Sigmoid colon (tissue), 6 donors: ENCODE measurements at regions not wholly inside any gene's neighbourhood (a gene's known extent, or its start where the extent isn't known, plus 50 kb on each side); places are given as distances from the start of the nearest gene placed in this dataset.
A peak's percentile ranks its signal among the peaks of the same experiment; 100 is the strongest.

Source experiments
- DNase-seq: peaks from one replicate; pipeline ENCODE4 v3.0.0-alpha.2; 2019
- H3K27ac ChIP-seq, 4 donors: fragments of 200-600 bp; sonication (generic); one replicate each; pipeline ENCODE4 v1.5.1; 2016 to 2019; ENCODE audit warnings: mild to moderate bottlenecking in 1 of 4
- H3K27me3 ChIP-seq, 3 donors: fragments of 200-600 bp; sonication (generic); one replicate each; pipeline ENCODE4 v1.5.1; 2019; ENCODE audit warnings: mild to moderate bottlenecking in 1 of 3
- H3K36me3 ChIP-seq, 4 donors: fragments of 200-600 bp; sonication (generic); one replicate each; pipeline ENCODE4 v1.5.1; 2016 to 2019
- H3K4me1 ChIP-seq, 4 donors: fragments of 200-600 bp; sonication (generic); one replicate each; pipeline ENCODE4 v1.5.1; 2017 to 2019
- H3K4me3 ChIP-seq, 4 donors: fragments of 200-600 bp; sonication (generic); one replicate each; pipeline ENCODE4 v1.5.1; 2017 to 2019; ENCODE audit warnings: mild to moderate bottlenecking in 2 of 4, moderate library complexity in 1 of 4
- H3K9me3 ChIP-seq, 4 donors: fragments of 200-600 bp in 3 of 4; sonication (generic) in 3 of 4; one replicate each; pipeline versions ENCODE4 v1.5.1 to v1.6.1; 2013 to 2019
- CTCF ChIP-seq, 4 experiments: fragments of 450-650 bp in 3 of 4; fragments of 200-600 bp in 1 of 4; IDR thresholded peaks; one replicate each; pipeline ENCODE4 v1.5.1; 2016 to 2019; ENCODE audit warnings: antibody characterized with exemption in 4 of 4, mild to moderate bottlenecking in 3 of 4, moderate library complexity in 2 of 4
- EP300 ChIP-seq, 4 donors: sonication (generic); formaldehyde crosslinking; IDR thresholded peaks; one replicate each; pipeline ENCODE4 v1.6.1; 2017; ENCODE audit warnings: antibody characterized with exemption in 4 of 4
- POLR2A ChIP-seq, 2 donors: fragments of 450-650 bp; IDR thresholded peaks; one replicate each; pipeline ENCODE4 v1.6.1; 2016; ENCODE audit warnings: antibody characterized with exemption in 2 of 2, mild to moderate bottlenecking in 2 of 2, moderate library complexity in 2 of 2
- POLR2AphosphoS5 ChIP-seq, 4 donors: sonication (generic); formaldehyde crosslinking; IDR thresholded peaks; one replicate each; pipeline ENCODE4 v1.6.1; 2017; ENCODE audit warnings: antibody characterized with exemption in 4 of 4
- whole genome bisulfite sequencing, 2 donors: extraction: QIAGEN DNeasy Blood & Tissue Kit; methylation state at CpG; one replicate each; pipeline ENCODE4 v1.1.7; 2013; 5-methylcytosine and 5-hydroxymethylcytosine counted together
- intact Hi-C: fragments of 100-400 bp; cut with DNase I; formaldehyde crosslinking; loops from one replicate; pipeline ENCODE4 v1.15.1; 2023
- donor health status: healthy with polysubstance abuse.
- donor health status: healthy.

- Histone ChIP-seq H3K4me1 (peaks cover 0 to 24% (median 22%) of the 10 kb centered on the region in 4 donors), H3K27ac (no peak overlapping the region), H3K36me3 (no peaks in the 10 kb centered on the region), H3K4me3 (no peak overlapping the region), H3K27me3 (no peaks in the 10 kb centered on the region), H3K9me3 (no peaks in the 10 kb centered on the region)
- 66 to 87% methylated on average over 2 of the region's 2 CpGs for WGBS, 2 donors
- intact Hi-C loops, result no loop called here
- no peak for DNase-seq
- no peak for TF ChIP-seq CTCF (IDR thresholded peaks at IDR 0.05)
- no peak for TF ChIP-seq EP300 (IDR thresholded peaks at IDR 0.05)
- no peak for TF ChIP-seq POLR2AphosphoS5 (IDR thresholded peaks at IDR 0.05)
- TF ChIP-seq POLR2A (IDR thresholded peaks at IDR 0.05), result no peak
Measured at GRCh38 chr18:46385124-46385523, 271.9 kb downstream of the LOXHD1 start.

- TF ChIP-seq POLR2AphosphoS5 (IDR thresholded peaks at IDR 0.05) (no peak), POLR2A (IDR thresholded peaks at IDR 0.05) (no peak), CTCF (IDR thresholded peaks at IDR 0.05) (no peak)
- no peak for DNase-seq
- H3K9me3 ChIP-seq, result no peaks in the 10 kb centered on the region
- no peaks in the 10 kb centered on the region for H3K27me3 ChIP-seq
- no peak overlapping the region for H3K4me3 ChIP-seq
- peaks cover 0 to 24% (median 22%) of the 10 kb centered on the region in 4 donors for H3K4me1 ChIP-seq
- 77 to 84% methylated on average over 5 of the region's 5 CpGs for WGBS, 2 donors
- H3K27ac ChIP-seq, result peak overlapping the region in 3 of 4 donors; percentile 38 to 59 (median 56)
- H3K36me3 ChIP-seq, result no peaks in the 10 kb centered on the region
- intact Hi-C loops, result no loop called here
Measured at GRCh38 chr18:46386788-46387187, 270.2 kb downstream of the LOXHD1 start.

GRCh38 chr18:46387441-46388131, 269.4 kb downstream of the LOXHD1 start:
- Histone ChIP-seq H3K4me1 (peaks cover 0 to 24% (median 22%) of the 10 kb centered on the region in 4 donors), H3K27me3 (no peaks in the 10 kb centered on the region), H3K27ac (peak overlapping the region in 3 of 4 donors; percentile 38 to 59 (median 56)), H3K9me3 (no peaks in the 10 kb centered on the region), H3K4me3 (no peak overlapping the region), H3K36me3 (no peaks in the 10 kb centered on the region)
- no peak for DNase-seq
- intact Hi-C loops, result no loop called here
- 41 to 67% methylated on average over 9 of the region's 9 CpGs for WGBS, 2 donors
- TF ChIP-seq CTCF (IDR thresholded peaks at IDR 0.05), result no peak
- TF ChIP-seq EP300 (IDR thresholded peaks at IDR 0.05), result no peak
- TF ChIP-seq POLR2A (IDR thresholded peaks at IDR 0.05), result no peak
- TF ChIP-seq POLR2AphosphoS5 (IDR thresholded peaks at IDR 0.05), result no peak

GRCh38 chr18:46388286-46388685, 268.7 kb downstream of the LOXHD1 start:
- Histone ChIP-seq H3K9me3 (no peaks in the 10 kb centered on the region), H3K27ac (peak overlapping the region in 3 of 4 donors; percentile 38 to 59 (median 56)), H3K4me1 (peaks cover 0 to 24% (median 22%) of the 10 kb centered on the region in 4 donors), H3K27me3 (no peaks in the 10 kb centered on the region), H3K36me3 (no peaks in the 10 kb centered on the region), H3K4me3 (no peak overlapping the region)
- no peak for DNase-seq
- WGBS, 2 donors, result 59 to 70% methylated on average over 6 of the region's 6 CpGs
- TF ChIP-seq CTCF (IDR thresholded peaks at IDR 0.05) (no peak), POLR2A (IDR thresholded peaks at IDR 0.05) (no peak), EP300 (IDR thresholded peaks at IDR 0.05) (no peak), POLR2AphosphoS5 (IDR thresholded peaks at IDR 0.05) (no peak)
- intact Hi-C loops, result no loop called here

- intact Hi-C loops, result no loop called here
- no peak for TF ChIP-seq EP300 (IDR thresholded peaks at IDR 0.05)
- TF ChIP-seq POLR2AphosphoS5 (IDR thresholded peaks at IDR 0.05), result no peak
- TF ChIP-seq CTCF (IDR thresholded peaks at IDR 0.05), result no peak
- no peak for TF ChIP-seq POLR2A (IDR thresholded peaks at IDR 0.05)
- Histone ChIP-seq H3K36me3 (no peaks in the 10 kb centered on the region), H3K4me3 (no peak overlapping the region), H3K27me3 (no peaks in the 10 kb centered on the region), H3K27ac (no peak overlapping the region), H3K4me1 (peaks cover 0 to 15% (median 10%) of the 10 kb centered on the region in 4 donors), H3K9me3 (no peaks in the 10 kb centered on the region)
- DNase-seq, result no peak
- 94 to 96% methylated on average over 9 of the region's 9 CpGs for WGBS, 2 donors
Measured at GRCh38 chr18:46392576-46392975, 264.4 kb downstream of the LOXHD1 start.
